GM12878 (cell line): ENCODE measurements at regions not wholly inside any gene's neighbourhood (a gene's known extent, or its start where the extent isn't known, plus 50 kb on each side); places are given as distances from the start of the nearest gene placed in this dataset.

Experiments
- ATAC-seq: fragments of 200-7000 bp; cut with Tn5 transposase; 3 replicates; pipeline ENCODE4 v1.9.1; 2020; ENCODE audit warnings: mild to moderate bottlenecking, moderate library complexity
- BruUV-seq: library from RNA; stranded (reverse); fragments of 400-500 nt; replicated peaks from 2 replicates; lab custom pipeline; 2021; lab: Mats Ljungman, UMichigan
- CTCF ChIA-PET: fragments of 300-600 bp; sonication (Branson Sonifier 250); formaldehyde crosslinking; extraction: SDS; loops from one replicate; lab custom pipeline; 2021; ENCODE audit warnings: inconsistent platforms; lab: Yijun Ruan, JAX
- POLR2A ChIA-PET: fragments of 350-600 bp; formaldehyde crosslinking; extraction: SDS; loops from one replicate; lab custom pipeline; 2021; ENCODE audit warnings: inconsistent platforms; lab: Charles Lee
- RAD21 ChIA-PET: fragments of 300-600 bp; sonication (Branson Sonifier 250); formaldehyde crosslinking; loops from one replicate; lab custom pipeline; 2023; ENCODE audit warnings: antibody characterized with exemption; ENCODE audit not compliant: unreplicated experiment; lab: Charles Lee
- SMC1A ChIA-PET: fragments of 300-600 bp; sonication (Branson Sonifier 250); formaldehyde crosslinking; loops from one replicate; lab custom pipeline; 2023; ENCODE audit not compliant: unreplicated experiment, uncharacterized antibody; lab: Charles Lee
- DNase-seq: peaks from one replicate; pipeline ENCODE4 v3.0.0-alpha.2; 2011; ENCODE audit warnings: low read depth, low spot score
- FAIRE-seq: peaks from 3 replicates; lab custom pipeline; 2011; peaks lifted over from hg19 to GRCh38; lab: Jason Lieb, UNC
- H2AFZ ChIP-seq: 2 replicates; pipeline ENCODE4 v1.6.0; 2011; ENCODE audit warnings: low read depth, low read length, control low read depth; ENCODE audit not compliant: control insufficient read depth
- H3K27ac ChIP-seq: 2 replicates; pipeline ENCODE4 v1.5.1; 2011; ENCODE audit warnings: control low read depth; ENCODE audit not compliant: control insufficient read depth, insufficient read depth
- H3K27me3 ChIP-seq, 2 experiments: replicated peaks in 1 of 2; 2 replicates each; pipeline versions ENCODE4 v1.6.0 to v1.6.1; 2011; ENCODE audit warnings: low read length in 1 of 2; ENCODE audit not compliant: control insufficient read depth in 2 of 2, insufficient read depth in 2 of 2
- H3K36me3 ChIP-seq, 2 experiments: 2 replicates each; pipeline ENCODE4 v1.5.1; 2011; ENCODE audit warnings: low read length in 1 of 2; ENCODE audit not compliant: control insufficient read depth in 2 of 2, insufficient read depth in 2 of 2
- H3K4me1 ChIP-seq: 2 replicates; pipeline ENCODE4 v1.6.1; 2011; ENCODE audit warnings: mild to moderate bottlenecking, low read length, moderate library complexity, mixed read lengths; ENCODE audit not compliant: control insufficient read depth, insufficient read depth
- H3K4me2 ChIP-seq: 2 replicates; pipeline ENCODE4 v1.6.0; 2011; ENCODE audit warnings: control low read depth; ENCODE audit not compliant: control insufficient read depth, insufficient read depth
- H3K4me3 ChIP-seq: fragments of 200-600 bp; sonication (generic); 2 replicates; pipeline ENCODE4 v1.5.1; 2016
- H3K79me2 ChIP-seq: 2 replicates; pipeline ENCODE4 v1.6.0; 2011; ENCODE audit warnings: low read length; ENCODE audit not compliant: control insufficient read depth, insufficient read depth
- H3K9ac ChIP-seq: 2 replicates; pipeline ENCODE4 v1.8.0; 2011; ENCODE audit warnings: low read length, control low read depth, mixed read lengths; ENCODE audit not compliant: control insufficient read depth, insufficient read depth
- H3K9me3 ChIP-seq: replicated peaks from 3 replicates; pipeline ENCODE4 v1.5.1; 2011; ENCODE audit warnings: mild to moderate bottlenecking, low read length; ENCODE audit not compliant: control insufficient read depth, insufficient read depth
- H4K20me1 ChIP-seq: 2 replicates; pipeline ENCODE4 v1.6.0; 2011; ENCODE audit not compliant: control insufficient read depth, insufficient read depth
- ASH2L ChIP-seq: fragments of 300-600, 200-600 bp; sonication (generic); IDR thresholded peaks from 2 replicates; pipeline ENCODE4 v1.6.1; 2017; ENCODE audit warnings: low read depth, mild to moderate bottlenecking, borderline replicate concordance
- ATF3 ChIP-seq: IDR thresholded peaks from 2 replicates; pipeline ENCODE4 v1.6.1; 2011; ENCODE audit warnings: low read depth, mild to moderate bottlenecking, low read length, moderate library complexity, borderline replicate concordance; ENCODE audit errors: extremely low read depth
- BRCA1 ChIP-seq: IDR thresholded peaks from 2 replicates; pipeline ENCODE4 v1.6.1; 2011; ENCODE audit warnings: low read depth, low read length, improper control_type of control experiment
- CBX3 ChIP-seq: fragments of 200-600 bp; sonication (generic); IDR thresholded peaks from 2 replicates; pipeline ENCODE4 v1.6.1; 2016; ENCODE audit warnings: low read depth, borderline replicate concordance
- CHD1 ChIP-seq: IDR thresholded peaks from 2 replicates; pipeline ENCODE4 v1.6.1; 2012; ENCODE audit warnings: low read depth, low read length, improper control_type of control experiment
- JUND ChIP-seq: IDR thresholded peaks from 2 replicates; pipeline ENCODE4 v1.6.1; 2012; ENCODE audit warnings: low read depth, mild to moderate bottlenecking, low read length, improper control_type of control experiment, moderate library complexity
- MTA3 ChIP-seq: IDR thresholded peaks from 2 replicates; pipeline ENCODE4 v1.6.1; 2012; ENCODE audit warnings: low read length, inconsistent platforms, borderline replicate concordance
- MXI1 ChIP-seq: fragments of 150-350 bp; IDR thresholded peaks from 2 replicates; pipeline ENCODE4 v1.6.1; 2011; ENCODE audit warnings: low read depth, mild to moderate bottlenecking, inconsistent platforms, low read length, improper control_type of control experiment
- PAX8 ChIP-seq: fragments of 450-650 bp; IDR thresholded peaks from 2 replicates; pipeline ENCODE4 v1.6.1; 2017; ENCODE audit warnings: mild to moderate bottlenecking, moderate library complexity
- POU2F2 ChIP-seq: IDR thresholded peaks from 3 replicates; pipeline ENCODE4 v1.6.1; 2011; ENCODE audit warnings: low read depth, mild to moderate bottlenecking, low read length, borderline replicate concordance
- SMAD1 ChIP-seq: fragments of 450-650 bp; IDR thresholded peaks from 2 replicates; pipeline ENCODE4 v1.6.1; 2018; ENCODE audit warnings: mild to moderate bottlenecking, low read depth; ENCODE audit not compliant: partially characterized antibody
- STAT1 ChIP-seq: fragments of 450-650 bp; conservative IDR thresholded peaks from 2 replicates; pipeline ENCODE4 v1.6.1; 2014; ENCODE audit warnings: antibody characterized with exemption, mild to moderate bottlenecking
- ZBED1 ChIP-seq: IDR thresholded peaks from 2 replicates; pipeline ENCODE4 v1.6.1; 2016; ENCODE audit warnings: borderline replicate concordance
- WGBS: methylation state at CpG from one replicate; pipeline ENCODE4 v1.1.6; 2016; ENCODE audit warnings: low lambda C conversion rate; ENCODE audit not compliant: insufficient replicate concordance, insufficient coverage; ENCODE audit errors: missing lambda C conversion rate; 5-methylcytosine and 5-hydroxymethylcytosine counted together
- in situ Hi-C: fragments of 300-500 bp; cut with MboI; formaldehyde crosslinking; loops from 9 replicates; pipeline ENCODE4 v1.14.3; 2018; ENCODE audit warnings: mixed read lengths
- intact Hi-C: fragments of 100-400 bp; cut with micrococcal nuclease; formaldehyde crosslinking; loops from one replicate; pipeline ENCODE4 v1.14.2; 2022; ENCODE audit not compliant: unreplicated experiment
- TF ChIP-seq, protein P1 (sequence below): IDR thresholded peaks from 2 replicates; pipeline ENCODE4 v1.6.1; 2012; ENCODE audit warnings: low read depth, low read length, improper control_type of control experiment
- TF ChIP-seq, protein P2 (sequence below): IDR thresholded peaks from 2 replicates; pipeline ENCODE4 v1.6.1; 2012; ENCODE audit warnings: low read depth, low read length, improper control_type of control experiment

DNA sequence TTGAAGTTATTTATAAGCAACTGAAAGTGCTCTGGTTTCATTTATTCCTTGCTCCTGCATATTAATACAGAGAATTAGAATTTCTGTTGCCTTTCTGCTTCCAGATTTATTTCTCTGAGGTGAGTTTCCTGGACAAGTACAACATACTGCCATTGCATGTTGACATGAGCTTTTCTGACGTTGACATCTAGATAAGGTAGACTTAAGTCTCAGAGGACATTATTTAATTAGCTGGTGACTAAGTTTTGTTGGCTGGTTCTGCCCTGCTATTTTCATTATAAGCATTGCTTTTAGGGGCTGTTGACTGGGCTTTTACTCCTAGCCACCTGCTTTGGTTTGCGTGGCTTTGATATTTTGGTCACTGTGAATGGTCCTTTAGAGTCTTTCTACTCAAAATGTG is 282.9 kb upstream of the SPRED2 start:
- WGBS, result 16% methylated on average over 2 of the region's 2 CpGs
- DNase-seq (no peak), ATAC-seq (no peak)
- Histone ChIP-seq H3K27me3 (peaks cover 0 to 4% of the 10 kb centered on the region in 2 experiments; a peak in 1 of 4 replicates), H3K79me2 (no peaks in the 10 kb centered on the region), H4K20me1 (no peaks in the 10 kb centered on the region), H3K4me1 (no peaks in the 10 kb centered on the region), H3K4me3 (no peak overlapping the region), H3K27ac (no peak overlapping the region), H3K9me3 (no peaks in the 10 kb centered on the region)
- BruUV-seq, result no TSS peak
- intact Hi-C loops, result no loop called here
- RAD21 ChIA-PET, result no interaction called here
- POLR2A ChIA-PET, result no interaction called here
- SMC1A ChIA-PET, result no interaction called here
- TF ChIP-seq ATF3 (no peak), ASH2L (no peak), CHD1 (no peak), BRCA1 (no peak), STAT1 (no peak), POU2F2 (no peak), MXI1 (no peak), JUND (no peak), PAX8 (no peak), SMAD1 (no peak), ZBED1 (no peak), CBX3 (no peak), MTA3 (no peak)
- TF ChIP-seq, protein P1, sequence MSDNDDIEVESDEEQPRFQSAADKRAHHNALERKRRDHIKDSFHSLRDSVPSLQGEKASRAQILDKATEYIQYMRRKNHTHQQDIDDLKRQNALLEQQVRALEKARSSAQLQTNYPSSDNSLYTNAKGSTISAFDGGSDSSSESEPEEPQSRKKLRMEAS, result no peak
- TF ChIP-seq, protein P2, sequence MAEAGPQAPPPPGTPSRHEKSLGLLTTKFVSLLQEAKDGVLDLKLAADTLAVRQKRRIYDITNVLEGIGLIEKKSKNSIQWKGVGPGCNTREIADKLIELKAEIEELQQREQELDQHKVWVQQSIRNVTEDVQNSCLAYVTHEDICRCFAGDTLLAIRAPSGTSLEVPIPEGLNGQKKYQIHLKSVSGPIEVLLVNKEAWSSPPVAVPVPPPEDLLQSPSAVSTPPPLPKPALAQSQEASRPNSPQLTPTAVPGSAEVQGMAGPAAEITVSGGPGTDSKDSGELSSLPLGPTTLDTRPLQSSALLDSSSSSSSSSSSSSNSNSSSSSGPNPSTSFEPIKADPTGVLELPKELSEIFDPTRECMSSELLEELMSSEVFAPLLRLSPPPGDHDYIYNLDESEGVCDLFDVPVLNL, result no peak
- TF ChIP-seq, all 136 proteins: peak for 0
- in situ Hi-C loops, result no loop called here
- Histone ChIP-seq H2AFZ (no peak overlapping the region), H3K4me2 (no peak overlapping the region), H3K36me3 (no peaks in the 10 kb centered on the region), H3K9ac (no peak overlapping the region)
- CTCF ChIA-PET, result interaction anchor here (1.5 kb wide), 1 partner anchor 74 kb away, joined by 3 read pairs; no protein-coding TSS in a partner anchor
- FAIRE-seq, result no peak
